Esophagus muscularis mucosa (tissue), 4 donors: ENCODE measurements at regions not wholly inside any gene's neighbourhood (a gene's known extent, or its start where the extent isn't known, plus 50 kb on each side); places are given as distances from the start of the nearest gene placed in this dataset.
A peak's percentile ranks its signal among the peaks of the same experiment; 100 is the strongest.

Source experiments
- DNase-seq: peaks from one replicate; pipeline ENCODE4 v3.0.0-alpha.2; 2017; ENCODE audit errors: extremely low spot score
- H3K27ac ChIP-seq, 4 donors: fragments of 200-600 bp; sonication (generic); replicated peaks in 1 of 4; 1 replicate in 3 of 4; 2 replicates in 1 of 4; pipeline ENCODE4 v1.5.1; 2016 to 2019; ENCODE audit warnings: mild to moderate bottlenecking in 1 of 4
- H3K27me3 ChIP-seq, 4 donors: fragments of 200-600 bp; sonication (generic); one replicate each; pipeline versions ENCODE4 v1.5.1 to v1.6.0; 2016 to 2019
- H3K36me3 ChIP-seq, 4 donors: fragments of 200-600 bp; sonication (generic); one replicate each; pipeline ENCODE4 v1.5.1; 2016 to 2019
- H3K4me1 ChIP-seq, 4 donors: fragments of 200-600 bp; sonication (generic); one replicate each; pipeline ENCODE4 v1.5.1; 2016 to 2019
- H3K4me3 ChIP-seq, 4 donors: fragments of 200-600 bp; sonication (generic); 1 replicate in 2 of 4; 2 replicates in 2 of 4; pipeline ENCODE4 v1.5.1; 2016 to 2019; ENCODE audit warnings: mild to moderate bottlenecking in 4 of 4, moderate library complexity in 1 of 4
- H3K9me3 ChIP-seq, 4 donors: fragments of 200-600 bp; sonication (generic); 1 replicate in 3 of 4; 2 replicates in 1 of 4; pipeline ENCODE4 v1.5.1; 2016 to 2019
- EP300 ChIP-seq: sonication (generic); formaldehyde crosslinking; IDR thresholded peaks from one replicate; pipeline ENCODE4 v1.6.1; 2017; ENCODE audit warnings: antibody characterized with exemption
- POLR2A ChIP-seq: fragments of 450-650 bp; IDR thresholded peaks from one replicate; pipeline ENCODE4 v1.6.1; 2017; ENCODE audit warnings: antibody characterized with exemption, moderate library complexity, mild to moderate bottlenecking, low read depth
- POLR2AphosphoS5 ChIP-seq, 2 donors: sonication (generic); formaldehyde crosslinking; IDR thresholded peaks; one replicate each; pipeline ENCODE4 v1.6.1; 2017; ENCODE audit warnings: antibody characterized with exemption in 2 of 2
- WGBS: methylation state at CpG from one replicate; pipeline ENCODE4 v1.1.5; 2018; 5-methylcytosine and 5-hydroxymethylcytosine counted together
- intact Hi-C: fragments of 100-400 bp; cut with DNase I; formaldehyde crosslinking; loops from one replicate; pipeline ENCODE4 v1.15.1; 2023
- TF ChIP-seq, protein P1 (sequence below), 3 experiments: fragments of 200-600 bp in 2 of 3; fragments of 450-650 bp in 1 of 3; sonication (generic) in 2 of 3; IDR thresholded peaks; one replicate each; pipeline ENCODE4 v1.5.1; 2017 to 2019; ENCODE audit warnings: antibody characterized with exemption in 3 of 3, mild to moderate bottlenecking in 2 of 3, moderate library complexity in 1 of 3

DNA sequence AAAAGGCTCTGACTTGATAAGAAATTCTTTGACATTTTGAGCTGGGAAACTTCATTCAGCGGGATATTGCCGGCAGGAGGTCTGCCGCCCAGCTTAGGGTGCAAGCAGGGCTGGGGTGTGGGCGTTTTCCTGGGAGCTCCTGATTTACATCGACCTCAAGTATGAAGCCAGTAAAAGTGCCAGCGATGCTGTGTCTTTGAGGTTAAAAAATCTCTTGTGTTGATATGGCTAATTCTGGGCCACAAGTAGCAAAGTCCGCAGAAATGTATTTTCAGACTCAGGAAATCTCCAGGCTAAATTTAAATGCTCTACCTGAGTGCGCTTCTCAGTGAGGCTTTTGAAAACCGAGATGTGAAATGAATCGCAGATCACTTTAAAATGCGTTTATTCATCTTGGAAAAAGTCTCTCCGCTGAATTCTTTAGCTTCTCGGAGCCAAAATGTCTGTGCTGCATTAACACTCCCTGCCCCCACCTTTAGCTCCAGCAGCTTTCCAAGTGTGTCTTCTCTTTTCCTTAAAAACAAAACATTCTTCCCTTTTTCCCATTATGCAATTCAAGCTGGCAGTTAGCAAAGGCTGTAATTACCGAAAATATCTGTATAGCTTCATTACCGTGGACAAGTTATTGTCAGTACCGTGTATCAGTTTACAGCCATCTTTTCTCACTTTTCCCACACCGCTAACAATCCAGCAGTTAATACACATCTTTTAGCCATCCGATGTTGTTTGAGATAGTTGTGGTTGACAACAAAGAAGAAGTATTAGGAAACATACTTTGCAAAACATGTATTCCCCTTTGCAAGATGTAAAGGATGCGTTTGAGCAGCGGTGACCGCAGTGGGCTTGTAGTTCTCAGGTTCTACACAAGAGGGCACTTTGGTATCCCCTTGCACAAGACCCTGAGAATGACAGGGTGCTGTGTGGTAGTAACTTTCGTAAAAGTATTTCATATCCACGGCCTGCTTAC lies 136.0 kb upstream of the STX18 start:
- H3K27me3 ChIP-seq, result no peaks in the 10 kb centered on the region
- H3K9me3 ChIP-seq, result no peaks in the 10 kb centered on the region
- H3K27ac ChIP-seq, result no peak overlapping the region
- peaks cover 0 to 12% (median 9%) of the 10 kb centered on the region in 4 donors for H3K4me1 ChIP-seq
- TF ChIP-seq, protein P1, sequence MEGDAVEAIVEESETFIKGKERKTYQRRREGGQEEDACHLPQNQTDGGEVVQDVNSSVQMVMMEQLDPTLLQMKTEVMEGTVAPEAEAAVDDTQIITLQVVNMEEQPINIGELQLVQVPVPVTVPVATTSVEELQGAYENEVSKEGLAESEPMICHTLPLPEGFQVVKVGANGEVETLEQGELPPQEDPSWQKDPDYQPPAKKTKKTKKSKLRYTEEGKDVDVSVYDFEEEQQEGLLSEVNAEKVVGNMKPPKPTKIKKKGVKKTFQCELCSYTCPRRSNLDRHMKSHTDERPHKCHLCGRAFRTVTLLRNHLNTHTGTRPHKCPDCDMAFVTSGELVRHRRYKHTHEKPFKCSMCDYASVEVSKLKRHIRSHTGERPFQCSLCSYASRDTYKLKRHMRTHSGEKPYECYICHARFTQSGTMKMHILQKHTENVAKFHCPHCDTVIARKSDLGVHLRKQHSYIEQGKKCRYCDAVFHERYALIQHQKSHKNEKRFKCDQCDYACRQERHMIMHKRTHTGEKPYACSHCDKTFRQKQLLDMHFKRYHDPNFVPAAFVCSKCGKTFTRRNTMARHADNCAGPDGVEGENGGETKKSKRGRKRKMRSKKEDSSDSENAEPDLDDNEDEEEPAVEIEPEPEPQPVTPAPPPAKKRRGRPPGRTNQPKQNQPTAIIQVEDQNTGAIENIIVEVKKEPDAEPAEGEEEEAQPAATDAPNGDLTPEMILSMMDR (IDR thresholded peaks at IDR 0.05), result peak; percentile 6 to 43 (median 39)
- no peak for TF ChIP-seq EP300
- TF ChIP-seq POLR2AphosphoS5 (IDR thresholded peaks at IDR 0.05), result no peak
- H3K36me3 ChIP-seq, result no peaks in the 10 kb centered on the region
- WGBS, result 28% methylated on average over 23 of the region's 23 CpGs
- intact Hi-C loops, result no loop called here
- peak overlapping the region in 2 of 4 donors; percentile 0 to 19 for H3K4me3 ChIP-seq
- no peak for DNase-seq

DNA sequence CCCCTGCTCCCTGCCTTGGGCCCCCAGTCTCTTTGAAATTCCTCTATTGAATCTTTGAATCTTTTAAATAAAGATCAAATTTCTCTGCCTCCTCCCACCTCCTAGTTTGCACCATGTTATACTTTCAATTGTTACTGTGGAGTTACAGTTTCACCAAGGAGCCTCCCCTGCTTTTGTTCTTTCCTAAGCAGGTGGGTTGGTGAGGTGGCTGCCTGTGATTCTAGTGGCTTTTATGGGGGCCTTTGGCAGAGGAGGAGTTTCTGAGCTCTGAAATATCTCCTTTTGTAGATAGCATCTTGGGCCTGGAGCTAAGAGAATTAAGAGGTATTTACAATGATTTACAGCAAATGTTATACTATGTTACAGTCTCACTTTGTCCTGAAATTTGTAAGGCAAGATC lies 133.8 kb upstream of the STX18 start:
- Histone ChIP-seq H3K27ac (no peak overlapping the region), H3K9me3 (no peaks in the 10 kb centered on the region), H3K4me3 (no peak overlapping the region), H3K27me3 (no peaks in the 10 kb centered on the region), H3K4me1 (peaks cover 0 to 12% (median 9%) of the 10 kb centered on the region in 4 donors), H3K36me3 (no peaks in the 10 kb centered on the region)
- DNase-seq, result no peak
- intact Hi-C loops, result no loop called here
- TF ChIP-seq EP300, result no peak
- TF ChIP-seq, protein P1 (IDR thresholded peaks at IDR 0.05), result no peak
- no peak for TF ChIP-seq POLR2AphosphoS5 (IDR thresholded peaks at IDR 0.05)
- no peak for TF ChIP-seq POLR2A

DNA sequence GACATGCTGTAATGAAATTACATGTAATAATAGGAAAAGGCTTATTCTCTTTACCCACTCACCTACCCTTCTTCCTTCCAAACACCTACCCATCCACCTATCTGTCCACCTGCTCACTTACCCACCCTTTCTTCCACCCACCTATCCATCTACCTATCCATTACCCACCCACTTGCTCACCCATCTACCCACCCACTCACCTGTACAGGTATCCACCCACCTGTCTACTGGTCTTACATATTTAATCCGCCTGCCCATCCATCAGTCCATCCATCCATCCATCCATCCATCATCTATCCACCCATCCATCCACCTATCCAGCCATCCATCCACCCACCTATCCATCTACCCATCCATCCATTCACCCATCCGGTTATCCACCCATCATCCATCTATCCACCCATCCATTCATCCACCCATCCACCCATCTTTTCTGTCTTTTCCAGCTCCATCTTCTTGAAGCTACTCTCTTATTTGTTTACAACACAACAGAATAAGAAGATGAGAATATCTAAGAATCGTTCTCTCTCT lies 133.3 kb upstream of the STX18 start:
- TF ChIP-seq POLR2AphosphoS5 (IDR thresholded peaks at IDR 0.05) (no peak), POLR2A (no peak), EP300 (no peak)
- TF ChIP-seq, protein P1 (IDR thresholded peaks at IDR 0.05), result no peak
- 89% methylated on average over 3 of the region's 3 CpGs for WGBS

DNA sequence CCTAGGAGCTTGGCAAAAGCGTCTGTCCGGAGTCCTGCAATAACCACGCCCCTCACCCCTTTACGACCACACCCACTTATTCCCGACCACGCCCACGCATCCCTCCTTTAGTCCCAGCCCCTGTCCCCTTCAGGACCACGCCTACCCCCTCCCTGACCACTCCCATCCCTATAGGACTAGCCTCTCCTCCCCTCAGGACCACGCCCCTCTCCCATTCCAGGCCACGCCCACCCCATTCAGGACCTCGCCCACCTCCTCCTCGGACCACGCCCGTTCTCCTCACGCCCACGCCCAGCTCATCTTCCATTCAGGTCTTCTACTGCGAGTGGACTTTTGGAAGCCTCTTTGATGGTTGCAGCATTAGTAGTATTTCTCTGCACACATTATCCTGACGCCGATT lies 131.2 kb upstream of the STX18 start:
- no peak overlapping the region for H3K27ac ChIP-seq
- H3K4me1 ChIP-seq, result peaks cover 0 to 12% (median 9%) of the 10 kb centered on the region in 4 donors
- WGBS, result 43% methylated on average over 19 of the region's 19 CpGs
- H3K4me3 ChIP-seq, result no peak overlapping the region
- no peak for DNase-seq
- TF ChIP-seq POLR2A (no peak), EP300 (no peak), POLR2AphosphoS5 (IDR thresholded peaks at IDR 0.05) (no peak)
- TF ChIP-seq, protein P1 (IDR thresholded peaks at IDR 0.05), result no peak
- intact Hi-C loops, result no loop called here
- H3K36me3 ChIP-seq, result no peaks in the 10 kb centered on the region
- H3K9me3 ChIP-seq, result no peaks in the 10 kb centered on the region
- no peaks in the 10 kb centered on the region for H3K27me3 ChIP-seq

More for the DNA sequence above, 133.3 kb upstream of the STX18 start:
- Histone ChIP-seq H3K4me3 (no peak overlapping the region), H3K9me3 (no peaks in the 10 kb centered on the region), H3K4me1 (peaks cover 0 to 12% (median 9%) of the 10 kb centered on the region in 4 donors), H3K27ac (no peak overlapping the region), H3K27me3 (no peaks in the 10 kb centered on the region), H3K36me3 (no peaks in the 10 kb centered on the region)
- intact Hi-C loops, result no loop called here
- DNase-seq, result no peak
